Colonic mucosa (tissue), 4 donors: ENCODE measurements at regions not wholly inside any gene's neighbourhood (a gene's known extent, or its start where the extent isn't known, plus 50 kb on each side); places are given as distances from the start of the nearest gene placed in this dataset.
"Not testable (repeated sequence)": the region's sequence is repeated elsewhere in the genome, so short reads cannot be mapped to it uniquely, and the experiment has no call there.

Experiments used
- DNase-seq: peaks from one replicate; pipeline ENCODE4 v3.0.0-alpha.2; 2020
- H3K27ac ChIP-seq: fragments of 200-600 bp; one replicate; pipeline ENCODE4 v1.8.0; 2021
- H3K27me3 ChIP-seq: fragments of 200-600 bp; one replicate; pipeline ENCODE4 v1.8.0; 2021
- H3K36me3 ChIP-seq: fragments of 200-600 bp; one replicate; pipeline ENCODE4 v1.8.0; 2021
- H3K4me1 ChIP-seq: fragments of 200-600 bp; one replicate; pipeline ENCODE4 v1.8.0; 2021; ENCODE audit warnings: mild to moderate bottlenecking
- H3K4me3 ChIP-seq: fragments of 200-600 bp; one replicate; pipeline ENCODE4 v1.8.0; 2021
- H3K9ac ChIP-seq, 2 donors: one replicate each; pipeline ENCODE4 v1.7.0; 2013; ENCODE audit warnings: control low read depth in 2 of 2, low read depth in 2 of 2, low read length in 2 of 2
- H3K9me3 ChIP-seq: fragments of 200-600 bp; one replicate; pipeline ENCODE4 v1.8.0; 2021
- intact Hi-C: fragments of 100-400 bp; cut with DNase I; formaldehyde crosslinking; loops from one replicate; pipeline ENCODE4 v1.14.1; 2022
- TF ChIP-seq, protein P1 (sequence below): fragments of 200-600 bp; IDR thresholded peaks from one replicate; pipeline ENCODE4 v1.8.0; 2022; ENCODE audit warnings: antibody characterized with exemption, mild to moderate bottlenecking
- donor health status: healthy.
- donor health status: DM: no; HTN: no; CAD: no.
- donor health status: DM: no; HTN: no; CAD: no.

DNA sequence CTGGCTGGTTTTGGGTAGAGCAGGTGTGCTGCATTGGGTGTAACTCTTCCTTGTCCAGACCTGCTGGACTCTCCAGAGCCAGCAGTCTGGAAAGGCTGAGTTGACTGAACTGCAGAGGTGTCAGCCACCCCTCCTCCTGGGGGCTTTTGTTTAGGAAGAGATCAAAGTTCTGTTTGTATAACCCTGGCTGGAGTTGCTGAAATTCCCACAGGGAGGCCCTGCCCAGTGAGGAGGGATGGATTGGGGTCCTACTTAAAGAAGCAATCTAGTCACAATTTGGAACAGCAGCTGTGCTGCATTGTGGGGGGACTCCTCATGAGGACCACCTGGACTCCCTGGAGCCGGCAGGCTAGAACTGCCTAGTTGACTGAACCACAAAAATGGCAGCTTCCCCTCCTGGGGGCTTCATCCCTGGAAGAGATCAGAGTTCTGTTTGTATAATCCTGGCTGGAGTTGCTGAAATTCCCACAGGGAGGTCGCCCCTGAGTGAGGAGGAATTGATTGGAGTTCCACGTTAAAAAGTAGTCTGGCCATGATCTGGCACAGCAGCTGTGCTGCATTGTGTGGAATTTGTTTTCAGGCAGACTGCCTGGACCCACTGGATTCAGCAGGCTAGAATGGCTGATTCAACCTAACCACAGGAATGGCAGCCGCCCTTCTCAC, 264.9 kb upstream of the ZC4H2 start:
- intact Hi-C loops: no loop called here
- Histone ChIP-seq H3K4me1 (no peaks in the 10 kb centered on the region), H3K4me3 (no peak overlapping the region), H3K36me3 (no peaks in the 10 kb centered on the region), H3K9me3 (no peaks in the 10 kb centered on the region), H3K27me3 (no peaks in the 10 kb centered on the region), H3K9ac (no peak overlapping the region), H3K27ac (no peak overlapping the region)
- TF ChIP-seq, protein P1, sequence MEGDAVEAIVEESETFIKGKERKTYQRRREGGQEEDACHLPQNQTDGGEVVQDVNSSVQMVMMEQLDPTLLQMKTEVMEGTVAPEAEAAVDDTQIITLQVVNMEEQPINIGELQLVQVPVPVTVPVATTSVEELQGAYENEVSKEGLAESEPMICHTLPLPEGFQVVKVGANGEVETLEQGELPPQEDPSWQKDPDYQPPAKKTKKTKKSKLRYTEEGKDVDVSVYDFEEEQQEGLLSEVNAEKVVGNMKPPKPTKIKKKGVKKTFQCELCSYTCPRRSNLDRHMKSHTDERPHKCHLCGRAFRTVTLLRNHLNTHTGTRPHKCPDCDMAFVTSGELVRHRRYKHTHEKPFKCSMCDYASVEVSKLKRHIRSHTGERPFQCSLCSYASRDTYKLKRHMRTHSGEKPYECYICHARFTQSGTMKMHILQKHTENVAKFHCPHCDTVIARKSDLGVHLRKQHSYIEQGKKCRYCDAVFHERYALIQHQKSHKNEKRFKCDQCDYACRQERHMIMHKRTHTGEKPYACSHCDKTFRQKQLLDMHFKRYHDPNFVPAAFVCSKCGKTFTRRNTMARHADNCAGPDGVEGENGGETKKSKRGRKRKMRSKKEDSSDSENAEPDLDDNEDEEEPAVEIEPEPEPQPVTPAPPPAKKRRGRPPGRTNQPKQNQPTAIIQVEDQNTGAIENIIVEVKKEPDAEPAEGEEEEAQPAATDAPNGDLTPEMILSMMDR: no peak
- DNase-seq: no peak

DNA sequence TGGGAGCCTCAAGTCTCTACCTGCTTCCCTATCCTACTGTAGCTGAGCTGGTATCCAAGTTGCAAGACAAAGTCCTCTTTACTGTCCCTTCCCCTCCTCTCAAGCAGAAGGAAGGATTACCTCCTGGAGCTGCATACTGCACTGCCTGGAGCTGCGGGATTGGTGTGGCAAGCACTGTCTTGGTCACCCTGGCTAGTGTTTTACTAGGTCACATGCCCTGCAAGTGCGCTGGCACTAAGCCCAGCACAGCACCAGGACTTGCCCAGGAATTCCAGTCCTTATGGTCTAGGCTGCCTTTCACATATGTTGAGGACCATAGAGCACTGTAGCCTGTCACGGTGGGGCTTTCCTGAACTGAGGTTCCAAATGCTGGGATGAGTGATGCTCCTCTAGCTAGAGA, 227.3 kb upstream of the ZC4H2 start:
- Histone ChIP-seq H3K27me3 (no peaks in the 10 kb centered on the region), H3K27ac (no peak overlapping the region), H3K9me3 (no peaks in the 10 kb centered on the region), H3K4me3 (no peak overlapping the region), H3K36me3 (no peaks in the 10 kb centered on the region), H3K4me1 (no peaks in the 10 kb centered on the region), H3K9ac (no peak overlapping the region)
- TF ChIP-seq, protein P1: no peak
- intact Hi-C loops: no loop called here
- peak; percentile 60 for DNase-seq

DNA sequence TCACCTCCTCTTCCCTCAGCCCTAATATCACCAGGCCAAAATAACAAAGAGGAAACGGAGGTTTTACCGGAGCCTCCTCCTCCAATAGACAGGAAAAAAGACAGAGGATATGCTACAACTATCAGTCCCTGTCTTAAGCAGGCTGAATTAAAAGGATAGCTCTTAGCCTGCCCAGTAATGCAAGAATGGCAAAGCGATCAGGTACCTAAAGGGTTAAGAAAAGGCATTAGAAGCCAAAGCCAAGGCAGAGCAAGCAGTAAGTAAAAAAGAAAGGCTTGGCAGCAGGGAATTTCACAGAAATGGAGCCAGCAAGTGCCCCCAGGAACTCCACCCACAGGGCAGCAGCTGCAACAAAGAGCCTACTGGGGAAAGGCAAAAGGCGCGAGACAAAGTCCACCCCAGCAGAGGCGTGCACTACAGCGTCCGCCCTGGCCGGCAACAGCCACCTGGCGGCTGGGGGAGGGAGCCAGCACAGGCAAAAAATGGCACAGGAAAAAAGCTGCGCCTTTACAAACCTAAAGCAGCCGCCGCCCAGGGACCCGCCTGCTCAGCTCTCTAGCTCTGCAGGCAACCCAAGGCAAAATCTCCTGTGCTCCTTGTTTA, 220.6 kb upstream of the ZC4H2 start:
- TF ChIP-seq, protein P1: peak; percentile 48
- DNase-seq: peak; percentile 87
- H3K4me1 ChIP-seq: no peaks in the 10 kb centered on the region
- H3K27ac ChIP-seq: peak overlapping the region; percentile 59
- peak overlapping the region in 1 of 2 donors; percentile 28 for H3K9ac ChIP-seq
- no peaks in the 10 kb centered on the region for H3K36me3 ChIP-seq
- intact Hi-C loops: no loop called here
- H3K4me3 ChIP-seq: no peak overlapping the region
- no peaks in the 10 kb centered on the region for H3K9me3 ChIP-seq
- no peaks in the 10 kb centered on the region for H3K27me3 ChIP-seq

DNA sequence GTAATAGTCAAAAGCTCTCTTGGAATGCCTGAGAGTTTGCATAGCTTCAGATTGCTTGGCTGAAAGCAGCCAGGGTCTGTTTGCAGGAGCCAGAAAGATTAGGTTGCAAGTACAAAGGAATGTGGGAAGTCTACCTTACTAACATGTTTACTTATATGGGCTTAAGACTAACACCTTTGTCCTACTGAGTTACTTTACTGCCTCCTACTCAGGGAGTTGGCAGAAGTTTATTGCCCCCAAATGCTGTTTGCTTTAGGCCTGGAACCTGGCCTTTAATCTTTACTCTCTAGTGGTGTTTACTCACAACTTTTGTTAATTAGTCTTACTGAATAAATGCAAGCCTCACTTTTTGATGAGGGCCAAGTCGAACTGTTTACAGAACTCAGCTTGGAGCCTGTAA, 219.4 kb upstream of the ZC4H2 start:
- no peaks in the 10 kb centered on the region for H3K27me3 ChIP-seq
- peak overlapping the region; percentile 59 for H3K27ac ChIP-seq
- no peak overlapping the region for H3K4me3 ChIP-seq
- no peak overlapping the region for H3K9ac ChIP-seq
- no peaks in the 10 kb centered on the region for H3K9me3 ChIP-seq
- H3K4me1 ChIP-seq: no peaks in the 10 kb centered on the region
- DNase-seq: peak; percentile 51
- intact Hi-C loops: no loop called here
- H3K36me3 ChIP-seq: no peaks in the 10 kb centered on the region
- TF ChIP-seq, protein P1: no peak

DNA sequence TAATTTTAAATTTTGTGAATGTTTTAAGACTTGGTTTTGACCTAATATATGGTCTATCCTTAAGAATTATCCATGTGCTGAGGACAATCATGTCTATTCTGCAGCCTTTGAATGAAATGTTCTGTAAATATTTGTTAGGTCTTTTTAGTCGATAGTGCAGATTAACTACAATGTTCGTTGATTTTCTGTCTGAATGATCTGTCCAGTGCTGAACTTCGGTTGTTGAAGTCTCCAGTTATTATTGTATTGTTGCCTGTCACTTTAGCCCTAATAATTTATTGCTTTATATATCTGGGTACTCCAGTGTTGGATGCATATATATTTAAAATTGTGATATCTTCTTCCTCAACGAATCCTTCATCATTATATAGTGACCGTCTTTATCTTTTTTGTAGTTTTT, 218.3 kb upstream of the ZC4H2 start:
- DNase-seq: no peak
- intact Hi-C loops: no loop called here

DNA sequence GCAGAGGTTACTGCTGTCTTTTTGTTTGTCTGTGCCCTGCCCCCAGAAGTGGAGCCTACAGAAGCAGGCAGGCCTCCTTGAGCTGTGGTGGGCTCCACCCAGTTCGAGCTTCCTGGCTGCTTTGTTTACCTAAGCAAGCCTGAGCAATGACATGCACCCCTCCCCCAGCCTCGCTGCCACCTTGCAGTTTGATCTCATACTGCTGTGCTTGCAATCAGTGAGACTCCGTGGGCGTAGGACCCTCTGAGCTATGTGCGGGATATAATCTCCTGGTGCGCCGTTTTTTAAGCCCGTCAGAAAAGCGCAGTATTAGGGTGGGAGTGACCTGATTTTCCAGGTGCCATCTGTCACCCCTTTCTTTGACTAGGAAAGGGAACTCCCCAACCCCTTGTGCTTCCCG, 187.1 kb upstream of the ZC4H2 start:
- H3K4me3 ChIP-seq, DNase-seq, H3K27me3 ChIP-seq, H3K9me3 ChIP-seq, H3K27ac ChIP-seq, H3K36me3 ChIP-seq, intact Hi-C loops, H3K9ac ChIP-seq, H3K4me1 ChIP-seq: not testable (repeated sequence)

More for the DNA sequence above, 218.3 kb upstream of the ZC4H2 start:
- Histone ChIP-seq H3K27me3 (no peaks in the 10 kb centered on the region), H3K4me1 (no peaks in the 10 kb centered on the region), H3K9ac (no peak overlapping the region), H3K27ac (no peak overlapping the region), H3K4me3 (no peak overlapping the region), H3K9me3 (no peaks in the 10 kb centered on the region), H3K36me3 (no peaks in the 10 kb centered on the region)
- TF ChIP-seq, protein P1: no peak
